Heart left ventricle (tissue), 13 donors: ENCODE measurements at regions not wholly inside any gene's neighbourhood (a gene's known extent, or its start where the extent isn't known, plus 50 kb on each side); places are given as distances from the start of the nearest gene placed in this dataset.

Experiments used
- POLR2A ChIP-seq, 2 donors: fragments of 450-650 bp; IDR thresholded peaks; one replicate each; pipeline ENCODE4 v1.6.1; 2017; ENCODE audit warnings: antibody characterized with exemption in 2 of 2, mild to moderate bottlenecking in 2 of 2, moderate library complexity in 2 of 2
- TF ChIP-seq, protein P1 (sequence below), 12 donors: fragments of 200-600 bp; sonication (generic) in 4 of 12; IDR thresholded peaks; one replicate each; pipeline versions ENCODE4 v1.5.0 to v1.8.0; 2018 to 2022; ENCODE audit warnings: antibody characterized with exemption in 12 of 12, mild to moderate bottlenecking in 5 of 12
- donor health status: ischemic (EF 13 %, LVEDD 7.1; RV severe dilation, severe dysfunction).
- donor health status: DM: no; HTN: yes; CAD: no.
- donor health status: DM: no; HTN: no; CAD: no.
- donor health status: ischemic (EF 25% LVEDD 6.9; RV normal size, moderate dysfunction).
- donor health status: ischemic (EF 25% LVEDD 5.7; RV mildly dilated, moderate dysfunction).
- donor health status: ischemic (EF 35%, LVEDD 5.7; RV mildly dilated, moderate dysfunction).
- donor health status: nonischemic (EF 11% LVEDD 7.7; RV severe dilation, severe dysfunction).
- donor health status: DM: yes; HTN: yes; CAD: no.
- donor health status: PGD.
- donor health status: ischemic (EF 29% LVEDD 5.4; RV normal size, mild dysfunction).
- donor health status: nonischemic (EF 23%, LVEDD 6.1; RV moderate dilation, normal function).

DNA sequence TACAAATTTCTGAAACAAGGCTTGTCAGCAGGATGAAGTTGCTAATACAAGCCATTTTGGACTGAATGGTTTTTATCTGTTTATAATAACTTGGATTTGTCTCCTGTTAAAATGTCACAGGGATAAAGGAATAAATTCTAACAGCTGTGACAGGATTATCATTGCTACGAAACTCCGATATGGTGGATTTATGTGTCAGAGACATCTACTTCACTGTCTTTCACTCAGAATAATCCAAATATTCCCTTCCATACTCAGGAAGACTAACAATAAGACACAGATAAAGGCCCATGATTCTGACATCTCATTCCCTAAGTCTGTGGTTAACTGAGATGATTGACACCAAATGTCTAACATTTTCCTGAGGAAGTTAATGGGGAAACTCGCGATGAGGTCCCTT, 529.8 kb upstream of the GOT2 start:
- TF ChIP-seq, protein P1, sequence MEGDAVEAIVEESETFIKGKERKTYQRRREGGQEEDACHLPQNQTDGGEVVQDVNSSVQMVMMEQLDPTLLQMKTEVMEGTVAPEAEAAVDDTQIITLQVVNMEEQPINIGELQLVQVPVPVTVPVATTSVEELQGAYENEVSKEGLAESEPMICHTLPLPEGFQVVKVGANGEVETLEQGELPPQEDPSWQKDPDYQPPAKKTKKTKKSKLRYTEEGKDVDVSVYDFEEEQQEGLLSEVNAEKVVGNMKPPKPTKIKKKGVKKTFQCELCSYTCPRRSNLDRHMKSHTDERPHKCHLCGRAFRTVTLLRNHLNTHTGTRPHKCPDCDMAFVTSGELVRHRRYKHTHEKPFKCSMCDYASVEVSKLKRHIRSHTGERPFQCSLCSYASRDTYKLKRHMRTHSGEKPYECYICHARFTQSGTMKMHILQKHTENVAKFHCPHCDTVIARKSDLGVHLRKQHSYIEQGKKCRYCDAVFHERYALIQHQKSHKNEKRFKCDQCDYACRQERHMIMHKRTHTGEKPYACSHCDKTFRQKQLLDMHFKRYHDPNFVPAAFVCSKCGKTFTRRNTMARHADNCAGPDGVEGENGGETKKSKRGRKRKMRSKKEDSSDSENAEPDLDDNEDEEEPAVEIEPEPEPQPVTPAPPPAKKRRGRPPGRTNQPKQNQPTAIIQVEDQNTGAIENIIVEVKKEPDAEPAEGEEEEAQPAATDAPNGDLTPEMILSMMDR (IDR thresholded peaks at IDR 0.05): no peak
- TF ChIP-seq POLR2A (IDR thresholded peaks at IDR 0.05): no peak
